IPS-18a (cell line): ENCODE measurements at regions not wholly inside any gene's neighbourhood (a gene's known extent, or its start where the extent isn't known, plus 50 kb on each side); places are given as distances from the start of the nearest gene placed in this dataset.
A peak's percentile ranks its signal among the peaks of the same experiment; 100 is the strongest.

Experiments
- H3K27ac ChIP-seq: one replicate; pipeline ENCODE4 v1.5.1; 2013; ENCODE audit warnings: low read length
- H3K27me3 ChIP-seq: one replicate; pipeline ENCODE4 v1.6.1; 2013; ENCODE audit warnings: mild to moderate bottlenecking, low read length; ENCODE audit not compliant: control insufficient read depth, insufficient read depth
- H3K36me3 ChIP-seq: one replicate; pipeline ENCODE4 v1.6.1; 2013; ENCODE audit warnings: low read depth, low read length; ENCODE audit not compliant: control insufficient read depth
- H3K4me1 ChIP-seq: one replicate; pipeline ENCODE4 v1.6.1; 2013; ENCODE audit warnings: low read depth, low read length; ENCODE audit not compliant: control insufficient read depth
- H3K4me3 ChIP-seq: one replicate; pipeline ENCODE4 v1.5.1; 2013; ENCODE audit warnings: low read length
- H3K9ac ChIP-seq: one replicate; pipeline ENCODE4 v1.6.1; 2013; ENCODE audit warnings: mild to moderate bottlenecking, low read length, moderate library complexity
- H3K9me3 ChIP-seq: one replicate; pipeline ENCODE4 v1.6.1; 2013; ENCODE audit warnings: low read depth, low read length; ENCODE audit not compliant: control insufficient read depth

DNA sequence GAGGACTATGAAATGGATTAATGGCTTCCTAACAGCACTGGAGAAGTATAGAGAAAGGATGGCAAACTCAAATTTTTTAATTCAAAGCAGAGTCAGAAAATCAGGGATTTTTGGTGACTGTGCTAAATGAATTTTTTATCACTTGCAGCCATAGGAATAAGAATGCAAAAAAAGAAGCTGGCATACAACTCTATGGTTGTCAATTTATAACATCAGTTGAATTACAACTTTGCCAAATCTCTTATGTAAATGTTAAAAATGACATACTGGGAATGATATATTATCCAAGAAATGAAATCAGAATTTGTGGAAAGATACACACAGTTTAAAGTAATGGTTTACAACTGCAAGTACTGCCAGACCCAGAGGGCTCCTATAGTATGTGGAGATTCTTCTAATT, 106.5 kb downstream of the HTR1B start:
- no peaks in the 10 kb centered on the region for H3K27me3 ChIP-seq
- no peaks in the 10 kb centered on the region for H3K4me1 ChIP-seq

DNA sequence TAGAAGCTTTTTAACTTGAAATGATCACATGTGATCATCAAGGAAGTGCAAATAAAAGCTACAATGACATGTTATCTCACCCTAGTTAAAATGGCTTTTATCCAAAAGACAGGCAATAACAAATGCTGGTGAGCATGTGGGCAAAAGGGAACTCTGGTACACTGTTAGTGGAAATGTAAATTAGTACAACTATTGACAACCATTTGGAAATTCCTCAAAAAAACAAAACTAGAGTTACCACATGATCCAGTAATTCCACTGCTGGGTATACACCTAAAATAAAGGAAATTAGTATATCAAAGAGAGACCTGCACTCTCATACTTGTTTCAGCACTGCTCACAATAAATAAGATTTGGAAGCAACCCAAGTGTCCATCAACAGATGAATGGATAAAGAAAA, 108.7 kb downstream of the HTR1B start:
- Histone ChIP-seq H3K36me3 (no peaks in the 10 kb centered on the region), H3K27me3 (no peaks in the 10 kb centered on the region), H3K27ac (no peak overlapping the region), H3K4me1 (no peaks in the 10 kb centered on the region), H3K9me3 (no peaks in the 10 kb centered on the region), H3K9ac (no peak overlapping the region), H3K4me3 (no peak overlapping the region)

More for the DNA sequence above, 106.5 kb downstream of the HTR1B start:
- Histone ChIP-seq H3K36me3 (no peaks in the 10 kb centered on the region), H3K9me3 (no peaks in the 10 kb centered on the region), H3K9ac (no peak overlapping the region), H3K4me3 (no peak overlapping the region), H3K27ac (no peak overlapping the region)

DNA sequence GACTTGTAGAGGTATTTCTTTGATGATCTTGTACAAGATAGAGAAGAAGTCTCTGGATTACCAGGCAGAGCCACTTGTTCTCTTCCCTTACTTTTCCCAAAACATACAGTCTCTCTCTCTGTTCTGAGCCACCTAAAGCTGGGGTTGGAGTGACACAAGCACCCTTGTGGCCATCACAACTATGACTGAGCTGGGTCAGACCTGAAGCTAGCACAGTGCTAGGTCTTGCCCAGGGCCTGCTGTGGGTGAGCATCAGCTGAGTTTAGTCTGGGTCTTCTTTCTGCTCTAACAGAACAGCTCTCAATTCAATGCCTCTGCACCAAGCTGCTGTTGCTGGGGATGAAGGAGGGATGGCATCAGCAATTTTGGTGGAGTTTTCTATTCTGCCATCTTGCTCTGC, 110.2 kb downstream of the HTR1B start:
- Histone ChIP-seq H3K4me1 (no peaks in the 10 kb centered on the region), H3K27ac (no peak overlapping the region), H3K9me3 (no peaks in the 10 kb centered on the region), H3K36me3 (no peaks in the 10 kb centered on the region), H3K4me3 (no peak overlapping the region), H3K27me3 (no peaks in the 10 kb centered on the region), H3K9ac (no peak overlapping the region)

DNA sequence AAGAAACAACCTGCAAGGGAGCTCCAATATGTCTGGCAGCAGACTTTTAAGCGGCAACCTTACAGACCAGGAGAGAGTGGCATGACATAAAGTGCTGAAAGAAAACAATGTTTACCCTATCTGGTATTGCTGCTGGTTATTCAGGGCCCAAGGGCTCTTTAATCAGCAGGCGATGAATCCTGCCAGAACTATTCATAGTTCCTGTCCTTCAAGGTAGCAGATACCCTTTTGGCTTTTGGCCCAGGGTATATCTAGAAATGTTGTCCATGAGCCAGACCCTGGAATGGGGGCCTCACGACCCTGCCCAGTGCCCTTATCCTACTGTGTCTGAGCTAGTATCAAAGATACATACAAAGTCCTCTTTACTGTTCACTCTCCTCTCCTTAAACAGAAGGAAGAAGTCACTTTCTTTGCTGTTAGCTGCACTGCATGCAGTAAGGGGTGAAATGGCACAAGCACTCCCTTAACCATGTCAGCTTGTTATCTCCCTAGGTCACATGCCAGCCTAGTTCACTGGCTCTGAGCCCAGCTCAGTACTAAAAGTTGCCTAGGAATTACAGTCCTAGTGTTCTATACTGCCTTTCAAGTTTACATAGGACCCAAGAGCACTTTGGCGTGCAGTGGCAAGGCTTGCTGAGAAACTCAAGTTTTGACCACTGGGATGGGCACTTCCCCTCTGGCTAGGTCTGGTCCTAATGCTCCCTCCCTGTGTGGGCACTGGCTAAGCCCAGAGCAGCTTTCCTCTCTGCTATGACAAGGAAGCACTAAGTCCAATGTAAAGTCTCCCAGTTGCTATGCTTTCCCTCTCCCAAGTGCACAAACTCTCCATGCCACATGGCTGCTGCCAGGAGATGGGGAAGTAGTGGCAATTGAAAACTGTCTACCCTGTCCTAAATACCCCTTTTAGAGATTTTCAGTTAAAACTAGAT, 122.0 kb downstream of the HTR1B start:
- H3K27ac ChIP-seq: no peak overlapping the region
- H3K27me3 ChIP-seq: no peaks in the 10 kb centered on the region
- H3K9ac ChIP-seq: no peak overlapping the region
- no peak overlapping the region for H3K4me3 ChIP-seq
- H3K36me3 ChIP-seq: no peaks in the 10 kb centered on the region
- no peaks in the 10 kb centered on the region for H3K9me3 ChIP-seq
- peaks cover 21% of the 10 kb centered on the region for H3K4me1 ChIP-seq

DNA sequence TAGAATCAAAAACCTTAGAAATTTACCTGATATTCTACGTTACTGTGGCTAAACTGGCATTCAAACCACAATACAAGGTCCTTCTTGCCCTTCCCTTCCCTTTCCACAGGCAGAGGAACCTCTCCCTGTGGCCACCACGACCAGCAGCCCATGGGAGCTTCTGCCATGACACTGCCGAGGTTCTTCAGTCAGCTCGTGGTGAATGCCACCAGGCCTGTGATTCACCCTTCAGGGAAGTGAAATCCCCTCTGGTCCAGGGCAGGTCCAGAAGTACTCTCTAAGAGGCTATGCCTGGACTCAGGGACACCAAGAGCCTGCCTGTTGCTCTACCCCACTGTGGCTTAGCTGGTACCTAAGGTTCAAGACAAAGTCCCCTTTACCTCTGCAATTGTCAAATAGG, 123.0 kb downstream of the HTR1B start:
- Histone ChIP-seq H3K27ac (no peak overlapping the region), H3K9ac (no peak overlapping the region), H3K36me3 (no peaks in the 10 kb centered on the region), H3K4me1 (peaks cover 30% of the 10 kb centered on the region), H3K27me3 (no peaks in the 10 kb centered on the region), H3K4me3 (no peak overlapping the region), H3K9me3 (no peaks in the 10 kb centered on the region)

DNA sequence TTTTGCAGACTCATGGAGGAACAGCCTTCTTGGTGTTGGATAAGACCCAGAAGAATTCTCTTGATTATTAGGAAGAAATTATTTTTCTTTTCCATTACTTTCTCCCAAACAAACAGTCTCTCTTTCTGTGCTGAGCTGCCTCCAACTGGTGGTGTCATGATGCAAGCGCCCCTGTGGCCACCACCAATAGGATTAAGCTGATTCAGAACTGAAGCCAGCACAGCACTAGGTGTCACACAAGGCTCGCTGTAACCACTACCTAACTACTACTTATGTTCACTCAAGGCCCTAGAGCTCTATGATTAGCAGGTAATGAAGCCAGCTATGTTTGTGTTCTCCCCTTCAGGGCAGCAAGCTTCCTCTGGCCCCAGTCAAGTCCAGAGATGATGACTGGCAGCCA, 123.4 kb downstream of the HTR1B start:
- peaks cover 30% of the 10 kb centered on the region for H3K4me1 ChIP-seq
- no peak overlapping the region for H3K9ac ChIP-seq
- no peak overlapping the region for H3K27ac ChIP-seq
- H3K4me3 ChIP-seq: no peak overlapping the region
- no peaks in the 10 kb centered on the region for H3K27me3 ChIP-seq
- H3K36me3 ChIP-seq: no peaks in the 10 kb centered on the region
- no peaks in the 10 kb centered on the region for H3K9me3 ChIP-seq

DNA sequence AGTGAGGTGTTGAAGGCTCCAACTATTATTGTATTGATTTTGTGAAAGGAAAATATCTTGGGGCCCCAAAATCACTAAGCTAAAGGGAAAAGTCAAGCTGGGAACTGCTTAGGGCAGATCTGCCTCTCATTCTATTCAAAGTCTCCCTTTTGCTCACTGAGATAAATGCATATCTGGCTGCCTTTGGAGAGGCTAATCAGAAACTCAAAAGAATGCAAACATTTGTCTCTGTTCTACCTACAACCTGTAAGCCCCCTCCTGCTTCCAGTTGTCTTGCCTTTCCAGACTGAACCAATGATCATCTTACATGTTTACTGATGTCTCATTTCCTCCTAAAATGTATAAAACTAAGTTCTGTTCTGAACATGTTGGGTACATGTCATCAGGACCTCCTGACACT, 125.9 kb downstream of the HTR1B start:
- Histone ChIP-seq H3K27me3 (no peaks in the 10 kb centered on the region), H3K9me3 (no peaks in the 10 kb centered on the region), H3K9ac (no peak overlapping the region), H3K36me3 (no peaks in the 10 kb centered on the region), H3K27ac (no peak overlapping the region), H3K4me1 (peaks cover 30% of the 10 kb centered on the region), H3K4me3 (peak overlapping the region; percentile 30)

DNA sequence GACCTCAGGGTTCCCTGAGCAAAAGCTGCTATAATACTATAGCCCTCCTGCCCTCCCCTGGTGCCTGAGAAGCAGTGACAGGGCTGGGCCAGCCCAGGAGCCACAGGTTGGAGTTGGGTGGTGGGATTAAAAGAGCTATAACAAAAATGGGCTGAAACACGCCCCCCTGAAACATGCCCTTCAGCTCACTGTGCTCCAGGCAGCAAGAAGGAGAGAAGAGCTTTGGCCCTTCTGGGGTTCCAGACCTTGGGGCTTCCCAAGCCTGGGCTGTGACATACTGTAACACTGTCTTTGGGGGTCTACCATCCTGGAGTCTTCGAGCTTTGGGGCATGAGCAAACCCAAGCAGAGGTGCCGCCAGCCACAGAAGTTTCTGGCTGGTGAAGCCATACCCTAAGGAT, 129.2 kb downstream of the HTR1B start:
- Histone ChIP-seq H3K4me3 (no peak overlapping the region), H3K9ac (no peak overlapping the region), H3K27ac (no peak overlapping the region), H3K4me1 (peaks cover 30% of the 10 kb centered on the region), H3K9me3 (no peaks in the 10 kb centered on the region), H3K36me3 (no peaks in the 10 kb centered on the region), H3K27me3 (no peaks in the 10 kb centered on the region)

DNA sequence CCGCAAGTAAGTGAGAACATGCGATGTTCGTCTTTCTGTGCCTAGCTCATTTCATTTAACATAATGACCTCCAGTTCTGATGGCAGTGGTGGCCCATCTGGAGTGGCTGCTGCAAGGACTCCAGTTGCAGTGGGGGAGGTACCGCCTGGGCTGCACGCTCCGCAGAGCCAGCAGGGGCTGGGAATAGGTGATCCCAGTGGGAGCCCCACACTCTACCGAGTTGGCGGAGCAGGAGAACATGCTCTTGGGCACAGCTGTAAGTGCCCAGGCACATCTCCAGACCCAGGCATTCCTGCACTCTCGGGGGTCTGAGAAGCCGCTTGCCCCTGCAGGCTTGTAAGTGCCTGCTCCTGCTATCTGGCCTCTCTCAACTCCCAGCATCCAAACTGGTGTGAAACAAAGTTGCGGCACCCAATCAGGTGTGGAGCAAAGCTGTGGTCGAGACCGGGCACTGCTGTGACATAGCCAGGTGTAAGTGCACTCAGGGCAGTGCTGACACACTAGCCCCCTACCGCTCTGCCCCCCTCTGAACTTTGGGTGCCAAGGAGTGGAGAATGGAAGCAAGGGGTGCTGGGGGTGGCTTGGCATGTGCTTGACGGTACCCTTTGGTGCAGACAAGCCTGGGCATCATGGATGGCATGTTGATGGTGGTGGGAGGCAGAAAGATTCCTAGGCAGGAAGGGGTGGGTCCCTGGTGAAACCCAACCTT, 130.2 kb downstream of the HTR1B start:
- Histone ChIP-seq H3K27ac (no peak overlapping the region), H3K27me3 (no peaks in the 10 kb centered on the region), H3K36me3 (no peaks in the 10 kb centered on the region), H3K9ac (no peak overlapping the region), H3K4me1 (peaks cover 20% of the 10 kb centered on the region), H3K9me3 (no peaks in the 10 kb centered on the region), H3K4me3 (no peak overlapping the region)

DNA sequence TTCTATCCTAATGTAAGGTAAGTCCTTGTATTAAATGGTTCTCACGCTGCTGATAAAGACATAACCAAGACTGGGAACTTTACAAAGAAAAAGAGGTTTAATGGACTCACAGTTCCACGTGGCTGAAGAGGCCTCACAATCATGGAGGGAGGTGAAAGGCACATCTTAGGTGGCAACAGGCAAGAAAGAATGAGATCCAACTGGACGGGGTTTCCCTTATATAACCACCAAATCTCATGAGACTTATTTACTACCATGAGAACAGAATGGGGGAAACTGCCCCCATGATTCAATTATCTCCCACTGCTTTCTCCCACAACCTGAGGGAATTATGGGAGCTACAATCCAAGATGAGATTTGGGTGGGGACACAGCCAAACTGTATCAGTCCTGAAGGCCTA, 136.6 kb downstream of the HTR1B start:
- Histone ChIP-seq H3K4me3 (no peak overlapping the region), H3K9ac (no peak overlapping the region), H3K36me3 (no peaks in the 10 kb centered on the region), H3K4me1 (no peaks in the 10 kb centered on the region), H3K9me3 (no peaks in the 10 kb centered on the region), H3K27ac (no peak overlapping the region), H3K27me3 (no peaks in the 10 kb centered on the region)

DNA sequence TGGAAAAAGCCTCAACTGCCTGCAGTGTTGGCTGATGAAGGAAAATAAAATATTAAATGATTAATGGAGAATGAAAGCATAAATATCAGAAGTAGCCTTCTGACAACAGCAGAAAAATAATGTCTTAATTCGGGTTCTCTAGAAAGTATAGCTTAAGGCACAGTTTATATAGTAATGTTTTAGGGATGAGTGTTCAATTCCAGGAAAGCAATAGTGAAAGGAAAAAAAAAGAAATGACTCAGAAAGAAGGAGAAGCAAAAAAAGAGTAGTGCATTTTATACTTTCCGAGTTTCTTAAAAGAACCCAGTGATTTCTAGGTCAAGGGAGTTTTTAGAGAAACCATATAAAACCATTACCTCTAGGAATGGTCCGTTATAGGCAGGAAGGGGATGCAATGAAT, 137.3 kb downstream of the HTR1B start:
- H3K36me3 ChIP-seq: no peaks in the 10 kb centered on the region
- no peak overlapping the region for H3K27ac ChIP-seq
- no peaks in the 10 kb centered on the region for H3K27me3 ChIP-seq
- no peaks in the 10 kb centered on the region for H3K4me1 ChIP-seq
- H3K9me3 ChIP-seq: no peaks in the 10 kb centered on the region
- no peak overlapping the region for H3K9ac ChIP-seq
- no peak overlapping the region for H3K4me3 ChIP-seq

DNA sequence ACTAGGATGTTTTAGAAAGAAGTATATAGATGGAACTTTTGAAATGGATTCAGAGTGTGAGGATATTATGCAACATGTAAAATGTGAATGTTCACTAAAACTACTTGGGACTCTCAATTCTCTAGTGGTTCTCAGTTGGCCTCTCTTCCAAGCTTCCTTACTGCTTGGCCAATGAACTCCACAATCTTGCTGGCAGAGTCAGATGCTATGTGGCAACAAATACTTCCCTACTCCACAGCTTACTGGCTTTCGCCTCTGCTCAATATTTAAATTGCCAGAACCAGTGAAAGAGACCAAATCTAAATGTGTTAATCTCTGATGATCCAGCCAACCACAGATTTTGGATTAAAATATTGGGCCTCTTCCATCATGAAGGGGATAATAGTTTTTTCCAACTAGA, 138.4 kb downstream of the HTR1B start:
- Histone ChIP-seq H3K4me1 (no peaks in the 10 kb centered on the region), H3K9ac (no peak overlapping the region), H3K9me3 (no peaks in the 10 kb centered on the region), H3K4me3 (no peak overlapping the region), H3K27me3 (no peaks in the 10 kb centered on the region), H3K36me3 (no peaks in the 10 kb centered on the region), H3K27ac (no peak overlapping the region)
